ENCODE measurements at regions not wholly inside any gene's neighbourhood (a gene's known extent, or its start where the extent isn't known, plus 50 kb on each side); places are given as distances from the start of the nearest gene placed in this dataset.

- H3K36me3 ChIP-seq = no peaks in the 10 kb centered on the region
- no peaks in the 10 kb centered on the region for H3K27me3 ChIP-seq
- H3K27ac ChIP-seq = no peak overlapping the region
- in situ Hi-C loops (cut with MboI; ENCODE audit: low pct_ligation_motif_present in 1 of 4, low pct_unique_long_range_greater_than_20kb in 1 of 4, low sequenced_read_pairs in 3 of 4) (no loop called here), intact Hi-C loops (cut with DNase I; ENCODE audit: low total_unique reads) (no loop called here)
- no peak for TF ChIP-seq EP300 (IDR thresholded peaks at IDR 0.05; ENCODE audit: low read depth)
- TF ChIP-seq POLR2AphosphoS5 (IDR thresholded peaks at IDR 0.05) = no peak
- TF ChIP-seq, protein P1, sequence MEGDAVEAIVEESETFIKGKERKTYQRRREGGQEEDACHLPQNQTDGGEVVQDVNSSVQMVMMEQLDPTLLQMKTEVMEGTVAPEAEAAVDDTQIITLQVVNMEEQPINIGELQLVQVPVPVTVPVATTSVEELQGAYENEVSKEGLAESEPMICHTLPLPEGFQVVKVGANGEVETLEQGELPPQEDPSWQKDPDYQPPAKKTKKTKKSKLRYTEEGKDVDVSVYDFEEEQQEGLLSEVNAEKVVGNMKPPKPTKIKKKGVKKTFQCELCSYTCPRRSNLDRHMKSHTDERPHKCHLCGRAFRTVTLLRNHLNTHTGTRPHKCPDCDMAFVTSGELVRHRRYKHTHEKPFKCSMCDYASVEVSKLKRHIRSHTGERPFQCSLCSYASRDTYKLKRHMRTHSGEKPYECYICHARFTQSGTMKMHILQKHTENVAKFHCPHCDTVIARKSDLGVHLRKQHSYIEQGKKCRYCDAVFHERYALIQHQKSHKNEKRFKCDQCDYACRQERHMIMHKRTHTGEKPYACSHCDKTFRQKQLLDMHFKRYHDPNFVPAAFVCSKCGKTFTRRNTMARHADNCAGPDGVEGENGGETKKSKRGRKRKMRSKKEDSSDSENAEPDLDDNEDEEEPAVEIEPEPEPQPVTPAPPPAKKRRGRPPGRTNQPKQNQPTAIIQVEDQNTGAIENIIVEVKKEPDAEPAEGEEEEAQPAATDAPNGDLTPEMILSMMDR (IDR thresholded peaks at IDR 0.05) = no peak
- TF ChIP-seq POLR2A (IDR thresholded peaks at IDR 0.05) = no peak
- DNase-seq = no peak
- 76 to 88% methylated on average over 3 to 4 of the region's 4 CpGs for WGBS, 2 donors (ENCODE audit: low coverage in 1 of 2)
- no peak overlapping the region for H3K4me3 ChIP-seq
- no peaks in the 10 kb centered on the region for H3K9me3 ChIP-seq
- H3K4me1 ChIP-seq = no peaks in the 10 kb centered on the region
Observed at GRCh38 chr2:60051991-60052390, 501.5 kb downstream of the BCL11A start.

DNA sequence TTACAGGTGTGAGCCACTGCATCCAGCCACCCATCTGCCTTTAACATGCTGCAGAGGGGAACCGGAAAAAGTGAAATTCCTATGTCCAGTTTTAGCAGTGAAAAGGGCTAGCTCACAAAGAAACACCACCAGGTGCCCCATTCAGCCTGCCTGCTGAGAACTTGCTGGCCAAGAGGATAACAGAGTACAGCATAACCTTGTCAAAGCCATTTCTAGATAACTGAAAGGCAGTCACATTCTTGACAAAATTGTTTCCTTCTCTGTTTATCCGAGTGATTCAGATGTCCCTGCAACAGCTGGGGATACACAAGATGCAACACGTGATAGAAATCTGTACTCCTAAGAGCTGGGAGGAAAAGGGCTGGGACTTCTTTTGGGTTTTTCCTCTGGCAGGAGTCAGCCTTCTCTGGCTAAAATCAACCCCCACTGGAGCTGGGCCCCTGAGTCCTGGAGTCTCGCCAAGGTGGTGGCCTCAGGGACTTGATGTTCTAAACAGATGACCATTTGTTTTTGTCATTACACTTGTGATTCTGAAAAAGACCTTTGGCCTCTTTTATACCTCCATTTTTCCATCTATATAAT lies 505.4 kb downstream of the BCL11A start:
- intact Hi-C loops (cut with DNase I; ENCODE audit: low total_unique reads) = no loop called here
- no peak overlapping the region for H3K4me3 ChIP-seq
- H3K4me1 ChIP-seq = no peaks in the 10 kb centered on the region
- DNase-seq = no peak
- TF ChIP-seq POLR2A (IDR thresholded peaks at IDR 0.05) (no peak), EP300 (IDR thresholded peaks at IDR 0.05; ENCODE audit: low read depth) (no peak), POLR2AphosphoS5 (IDR thresholded peaks at IDR 0.05) (no peak)
- TF ChIP-seq, protein P1 (IDR thresholded peaks at IDR 0.05) = no peak
- H3K27ac ChIP-seq = no peak overlapping the region
- H3K27me3 ChIP-seq = no peaks in the 10 kb centered on the region
- no peaks in the 10 kb centered on the region for H3K9me3 ChIP-seq
- in situ Hi-C loops (cut with MboI; ENCODE audit: low pct_ligation_motif_present in 1 of 4, low pct_unique_long_range_greater_than_20kb in 1 of 4, low sequenced_read_pairs in 3 of 4) = no loop called here
- WGBS, 2 donors (ENCODE audit: low coverage in 1 of 2) = 78% methylated on average over 4 of the region's 4 CpGs; no CpG with 5 or more reads in 1 of the 2 donors
- no peaks in the 10 kb centered on the region for H3K36me3 ChIP-seq

DNA sequence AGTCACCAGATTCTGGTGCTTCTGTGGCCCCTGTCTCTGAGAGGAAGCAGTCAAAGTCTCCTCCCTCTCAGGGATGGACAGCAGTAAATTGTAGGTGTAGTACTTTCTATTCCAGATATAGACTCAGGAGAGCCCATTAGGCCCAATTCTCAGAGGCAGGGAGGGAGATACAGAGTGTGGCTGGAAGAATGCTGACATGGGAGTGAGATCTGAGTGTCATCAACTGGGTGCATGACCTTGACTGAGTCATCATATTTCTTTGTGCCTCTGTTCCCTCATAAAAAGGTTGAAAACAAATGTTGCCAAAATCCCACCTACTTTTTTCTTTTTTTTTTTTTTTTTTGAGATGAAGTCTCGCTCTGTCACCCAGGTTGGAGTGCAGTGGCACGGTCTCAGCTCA lies 506.1 kb downstream of the BCL11A start:
- Histone ChIP-seq H3K27ac (no peak overlapping the region), H3K36me3 (no peaks in the 10 kb centered on the region), H3K4me3 (no peak overlapping the region), H3K4me1 (no peaks in the 10 kb centered on the region), H3K9me3 (no peaks in the 10 kb centered on the region), H3K27me3 (no peaks in the 10 kb centered on the region)
- in situ Hi-C loops (cut with MboI; ENCODE audit: low pct_ligation_motif_present in 1 of 4, low pct_unique_long_range_greater_than_20kb in 1 of 4, low sequenced_read_pairs in 3 of 4) = no loop called here
- no peak for TF ChIP-seq POLR2A (IDR thresholded peaks at IDR 0.05)
- TF ChIP-seq POLR2AphosphoS5 (IDR thresholded peaks at IDR 0.05) = no peak
- no peak for TF ChIP-seq EP300 (IDR thresholded peaks at IDR 0.05; ENCODE audit: low read depth)
- TF ChIP-seq, protein P1 (IDR thresholded peaks at IDR 0.05) = no peak
- intact Hi-C loops (cut with DNase I; ENCODE audit: low total_unique reads) = no loop called here
- 88% methylated on average over 2 of the region's 2 CpGs; no CpG with 5 or more reads in 1 of the 2 donors for WGBS, 2 donors (ENCODE audit: low coverage in 1 of 2)
- no peak for DNase-seq

DNA sequence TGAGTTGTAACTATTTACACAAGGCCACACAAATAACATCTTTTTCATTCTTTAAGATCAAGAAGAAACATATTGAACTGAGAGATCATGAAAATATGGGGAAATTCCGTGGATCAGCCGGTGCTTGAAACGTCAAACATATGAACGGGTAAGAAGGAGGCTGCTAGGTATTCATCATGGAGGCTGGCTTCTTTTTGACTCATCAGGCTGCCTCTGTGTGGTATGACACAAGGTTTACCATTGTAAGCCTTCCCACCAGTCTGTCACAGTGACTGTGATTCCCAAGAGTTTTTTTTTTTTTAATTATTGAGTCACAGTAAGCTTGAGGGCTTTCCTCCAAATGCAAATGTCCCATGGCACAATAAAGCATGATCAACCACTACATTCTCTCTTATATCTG lies 506.9 kb downstream of the BCL11A start:
- H3K36me3 ChIP-seq = no peaks in the 10 kb centered on the region
- H3K9me3 ChIP-seq = no peaks in the 10 kb centered on the region
- H3K4me1 ChIP-seq = no peaks in the 10 kb centered on the region
- no peaks in the 10 kb centered on the region for H3K27me3 ChIP-seq
- H3K4me3 ChIP-seq = no peak overlapping the region
- DNase-seq = no peak
- H3K27ac ChIP-seq = no peak overlapping the region
- TF ChIP-seq POLR2AphosphoS5 (IDR thresholded peaks at IDR 0.05) = no peak
- TF ChIP-seq, protein P1 (IDR thresholded peaks at IDR 0.05) = no peak
- TF ChIP-seq POLR2A (IDR thresholded peaks at IDR 0.05) = no peak
- TF ChIP-seq EP300 (IDR thresholded peaks at IDR 0.05; ENCODE audit: low read depth) = no peak
- in situ Hi-C loops (cut with MboI; ENCODE audit: low pct_ligation_motif_present in 1 of 4, low pct_unique_long_range_greater_than_20kb in 1 of 4, low sequenced_read_pairs in 3 of 4) (no loop called here), intact Hi-C loops (cut with DNase I; ENCODE audit: low total_unique reads) (no loop called here)
- 63% methylated on average over 4 of the region's 4 CpGs; no CpG with 5 or more reads in 1 of the 2 donors for WGBS, 2 donors (ENCODE audit: low coverage in 1 of 2)

Data from transverse colon (tissue), 4 donors.